ENCODE measurements at regions not wholly inside any gene's neighbourhood (a gene's known extent, or its start where the extent isn't known, plus 50 kb on each side); places are given as distances from the start of the nearest gene placed in this dataset.

DNA sequence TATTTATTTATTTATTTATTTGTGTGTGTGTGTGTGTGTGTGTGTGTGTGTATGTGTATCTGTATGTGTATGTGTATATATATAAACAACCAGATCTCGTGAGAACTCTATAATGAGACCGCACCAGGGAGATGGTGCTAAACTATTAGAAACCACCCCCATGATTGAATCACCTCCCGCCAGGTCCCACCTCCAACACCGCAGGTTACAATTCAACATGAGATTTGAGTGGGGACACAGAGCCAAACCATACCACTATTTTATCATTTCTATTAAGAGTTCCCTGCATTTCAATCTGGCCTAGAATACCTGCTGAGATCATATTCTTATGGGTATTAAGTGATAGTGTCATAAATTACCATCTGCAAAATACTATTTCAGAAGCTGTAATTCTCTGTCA lies 243.8 kb upstream of the PLEKHG7 start:
- H3K4me3 Mint-ChIP-seq, result no peak overlapping the region
- H3K36me3 Mint-ChIP-seq, result no peaks in the 10 kb centered on the region
- TF ChIP-seq CTCF (conservative IDR thresholded peaks at IDR 0.05), result no peak
- H3K27ac Mint-ChIP-seq, result no peak overlapping the region
- no peak for DNase-seq (ENCODE audit: extremely low spot score, unreplicated experiment)
- peaks cover 9% of the 10 kb centered on the region for H3K9me3 Mint-ChIP-seq
- no peaks in the 10 kb centered on the region for H3K27me3 Mint-ChIP-seq
- H3K4me1 Mint-ChIP-seq (ENCODE audit: unreplicated experiment), result no peaks in the 10 kb centered on the region

GRCh38 chr12:92457458-92458180 lies 245.2 kb upstream of the PLEKHG7 start:
- TF ChIP-seq CTCF (conservative IDR thresholded peaks at IDR 0.05), result no peak
- H3K4me3 Mint-ChIP-seq, result no peak overlapping the region
- DNase-seq (ENCODE audit: extremely low spot score, unreplicated experiment), result no peak
- H3K9me3 Mint-ChIP-seq, result peaks cover 9% of the 10 kb centered on the region
- no peaks in the 10 kb centered on the region for H3K27me3 Mint-ChIP-seq
- no peaks in the 10 kb centered on the region for H3K36me3 Mint-ChIP-seq
- H3K4me1 Mint-ChIP-seq (ENCODE audit: unreplicated experiment), result no peaks in the 10 kb centered on the region
- H3K27ac Mint-ChIP-seq, result no peak overlapping the region

- no peak for TF ChIP-seq CTCF (conservative IDR thresholded peaks at IDR 0.05)
- no peak for DNase-seq (ENCODE audit: extremely low spot score, unreplicated experiment)
- Mint-ChIP-seq H3K27ac (no peak overlapping the region), H3K36me3 (no peaks in the 10 kb centered on the region), H3K4me3 (no peak overlapping the region), H3K27me3 (no peaks in the 10 kb centered on the region), H3K9me3 (peaks cover 11% of the 10 kb centered on the region), H3K4me1 (ENCODE audit: unreplicated experiment) (no peaks in the 10 kb centered on the region)
These were observed 250.0 kb upstream of the PLEKHG7 start for GRCh38 chr12:92452763-92453162.

GRCh38 chr12:92446083-92446460 lies 256.7 kb upstream of the PLEKHG7 start:
- Mint-ChIP-seq H3K36me3 (no peaks in the 10 kb centered on the region), H3K9me3 (peaks cover under 1% of the 10 kb centered on the region), H3K4me1 (ENCODE audit: unreplicated experiment) (peaks cover 7% of the 10 kb centered on the region), H3K27me3 (no peaks in the 10 kb centered on the region), H3K4me3 (no peak overlapping the region), H3K27ac (no peak overlapping the region)
- no peak for DNase-seq (ENCODE audit: extremely low spot score, unreplicated experiment)
- TF ChIP-seq CTCF (conservative IDR thresholded peaks at IDR 0.05), result no peak

GRCh38 chr12:92445253-92446082 lies 257.3 kb upstream of the PLEKHG7 start:
- H3K27ac Mint-ChIP-seq, result no peak overlapping the region
- H3K4me1 Mint-ChIP-seq (ENCODE audit: unreplicated experiment), result peaks cover 7% of the 10 kb centered on the region
- no peaks in the 10 kb centered on the region for H3K36me3 Mint-ChIP-seq
- H3K4me3 Mint-ChIP-seq, result no peak overlapping the region
- TF ChIP-seq CTCF (conservative IDR thresholded peaks at IDR 0.05), result no peak
- H3K9me3 Mint-ChIP-seq, result peaks cover 5% of the 10 kb centered on the region
- H3K27me3 Mint-ChIP-seq, result no peaks in the 10 kb centered on the region
- no peak for DNase-seq (ENCODE audit: extremely low spot score, unreplicated experiment)

Measured in type B pancreatic cell (in vitro differentiated cells).